Uterus (tissue), 2 donors: ENCODE measurements at regions not wholly inside any gene's neighbourhood (a gene's known extent, or its start where the extent isn't known, plus 50 kb on each side); places are given as distances from the start of the nearest gene placed in this dataset.

Experiments used
- CTCF ChIP-seq, 4 experiments: fragments of 200-600 bp in 2 of 4; fragments of 450-650 bp in 2 of 4; sonication (generic) in 2 of 4; IDR thresholded peaks; one replicate each; pipeline ENCODE4 v1.5.1; 2016 to 2019; ENCODE audit warnings: antibody characterized with exemption in 4 of 4, mild to moderate bottlenecking in 2 of 4, moderate library complexity in 1 of 4
- POLR2A ChIP-seq, 2 donors: fragments of 450-650 bp; IDR thresholded peaks; one replicate each; pipeline ENCODE4 v1.6.1; 2016; ENCODE audit warnings: antibody characterized with exemption in 2 of 2, mild to moderate bottlenecking in 1 of 2, moderate library complexity in 1 of 2

GRCh38 chrX:145654486-145654885 lies 163.1 kb upstream of the SLITRK2 start:
- no peak for TF ChIP-seq CTCF (IDR thresholded peaks at IDR 0.05)
- TF ChIP-seq POLR2A (IDR thresholded peaks at IDR 0.05), result no peak
